Loucy (cell line): ENCODE measurements at regions not wholly inside any gene's neighbourhood (a gene's known extent, or its start where the extent isn't known, plus 50 kb on each side); places are given as distances from the start of the nearest gene placed in this dataset.

Experiments used
- CTCF ChIP-seq: fragments of 200-600 bp; sonication (generic); conservative IDR thresholded peaks from 2 replicates; pipeline ENCODE4 v1.5.1; 2014; ENCODE audit warnings: mild to moderate bottlenecking, antibody characterized with exemption, low read length
- EZH2phosphoT487 ChIP-seq: fragments of 200-600 bp; IDR thresholded peaks from 2 replicates; pipeline ENCODE4 v1.6.1; 2018; ENCODE audit warnings: antibody characterized with exemption, mild to moderate bottlenecking, moderate library complexity, borderline replicate concordance

GRCh38 chr5:29485333-29485732 is 1708.2 kb upstream of the CDH6 start:
- TF ChIP-seq CTCF: no peak
- no peak for TF ChIP-seq EZH2phosphoT487
